ENCODE measurements at regions not wholly inside any gene's neighbourhood (a gene's known extent, or its start where the extent isn't known, plus 50 kb on each side); places are given as distances from the start of the nearest gene placed in this dataset.

- DNase-seq = no peak
- intact Hi-C loops (cut with micrococcal nuclease; ENCODE audit: unreplicated experiment) = no loop called here
- Mint-ChIP-seq H3K27me3 (ENCODE audit: unreplicated experiment) (no peaks in the 10 kb centered on the region), H3K4me1 (ENCODE audit: low read depth, unreplicated experiment) (no peaks in the 10 kb centered on the region), H3K9me3 (ENCODE audit: low read depth, unreplicated experiment) (peaks cover 7% of the 10 kb centered on the region), H3K36me3 (ENCODE audit: insufficient read depth, unreplicated experiment) (no peaks in the 10 kb centered on the region), H3K4me3 (ENCODE audit: low read depth, unreplicated experiment) (no peak overlapping the region), H3K27ac (ENCODE audit: unreplicated experiment) (no peak overlapping the region)
- no peak for TF ChIP-seq CTCF (IDR thresholded peaks at IDR 0.05; ENCODE audit: unreplicated experiment)
- BruUV-seq (replicated peaks) = no TSS peak
- CTCF ChIA-PET = no interaction called here
Observed at GRCh38 chr15:47588958-47589357, 128.3 kb upstream of the SEMA6D start.

GRCh38 chr15:47598996-47599395 is 118.3 kb upstream of the SEMA6D start:
- Mint-ChIP-seq H3K4me1 (ENCODE audit: low read depth, unreplicated experiment) (no peaks in the 10 kb centered on the region), H3K27ac (ENCODE audit: unreplicated experiment) (no peak overlapping the region), H3K9me3 (ENCODE audit: low read depth, unreplicated experiment) (peaks cover 14% of the 10 kb centered on the region), H3K36me3 (ENCODE audit: insufficient read depth, unreplicated experiment) (no peaks in the 10 kb centered on the region), H3K4me3 (ENCODE audit: low read depth, unreplicated experiment) (no peak overlapping the region), H3K27me3 (ENCODE audit: unreplicated experiment) (no peaks in the 10 kb centered on the region)
- DNase-seq = no peak
- intact Hi-C loops (cut with micrococcal nuclease; ENCODE audit: unreplicated experiment) = no loop called here
- no TSS peak for BruUV-seq (replicated peaks)
- CTCF ChIA-PET = no interaction called here
- no peak for TF ChIP-seq CTCF (IDR thresholded peaks at IDR 0.05; ENCODE audit: unreplicated experiment)

- Mint-ChIP-seq H3K4me1 (ENCODE audit: low read depth, unreplicated experiment) (no peaks in the 10 kb centered on the region), H3K9me3 (ENCODE audit: low read depth, unreplicated experiment) (peaks cover 9% of the 10 kb centered on the region), H3K36me3 (ENCODE audit: insufficient read depth, unreplicated experiment) (no peaks in the 10 kb centered on the region), H3K27me3 (ENCODE audit: unreplicated experiment) (no peaks in the 10 kb centered on the region), H3K27ac (ENCODE audit: unreplicated experiment) (no peak overlapping the region), H3K4me3 (ENCODE audit: low read depth, unreplicated experiment) (no peak overlapping the region)
- CTCF ChIA-PET = no interaction called here
- intact Hi-C loops (cut with micrococcal nuclease; ENCODE audit: unreplicated experiment) = no loop called here
- no TSS peak for BruUV-seq (replicated peaks)
- no peak for TF ChIP-seq CTCF (IDR thresholded peaks at IDR 0.05; ENCODE audit: unreplicated experiment)
- no peak for DNase-seq
Observed at GRCh38 chr15:47599806-47600205, 117.5 kb upstream of the SEMA6D start.

GRCh38 chr15:47602121-47602520 is 115.2 kb upstream of the SEMA6D start:
- DNase-seq = no peak
- Mint-ChIP-seq H3K4me3 (ENCODE audit: low read depth, unreplicated experiment) (no peak overlapping the region), H3K27me3 (ENCODE audit: unreplicated experiment) (no peaks in the 10 kb centered on the region), H3K36me3 (ENCODE audit: insufficient read depth, unreplicated experiment) (no peaks in the 10 kb centered on the region), H3K9me3 (ENCODE audit: low read depth, unreplicated experiment) (peaks cover 9% of the 10 kb centered on the region), H3K27ac (ENCODE audit: unreplicated experiment) (no peak overlapping the region), H3K4me1 (ENCODE audit: low read depth, unreplicated experiment) (no peaks in the 10 kb centered on the region)
- TF ChIP-seq CTCF (IDR thresholded peaks at IDR 0.05; ENCODE audit: unreplicated experiment) = no peak
- CTCF ChIA-PET = interaction anchor here (0.7 kb wide), 1 partner anchor 106 kb away, joined by 3 read pairs; no protein-coding TSS in a partner anchor
- no TSS peak for BruUV-seq (replicated peaks)
- intact Hi-C loops (cut with micrococcal nuclease; ENCODE audit: unreplicated experiment) = no loop called here

- no peak overlapping the region for H3K27ac Mint-ChIP-seq (ENCODE audit: unreplicated experiment)
- BruUV-seq (replicated peaks) = no TSS peak
- DNase-seq = no peak
- no peaks in the 10 kb centered on the region for H3K4me1 Mint-ChIP-seq (ENCODE audit: low read depth, unreplicated experiment)
- peaks cover 9% of the 10 kb centered on the region for H3K9me3 Mint-ChIP-seq (ENCODE audit: low read depth, unreplicated experiment)
- TF ChIP-seq CTCF (IDR thresholded peaks at IDR 0.05; ENCODE audit: unreplicated experiment) = no peak
- intact Hi-C loops (cut with micrococcal nuclease; ENCODE audit: unreplicated experiment) = no loop called here
- H3K27me3 Mint-ChIP-seq (ENCODE audit: unreplicated experiment) = no peaks in the 10 kb centered on the region
- CTCF ChIA-PET = no interaction called here
- H3K36me3 Mint-ChIP-seq (ENCODE audit: insufficient read depth, unreplicated experiment) = no peaks in the 10 kb centered on the region
- H3K4me3 Mint-ChIP-seq (ENCODE audit: low read depth, unreplicated experiment) = no peak overlapping the region
Observed at GRCh38 chr15:47603026-47603425, 114.3 kb upstream of the SEMA6D start.
